ENCODE measurements at regions not wholly inside any gene's neighbourhood (a gene's known extent, or its start where the extent isn't known, plus 50 kb on each side); places are given as distances from the start of the nearest gene placed in this dataset.

DNA sequence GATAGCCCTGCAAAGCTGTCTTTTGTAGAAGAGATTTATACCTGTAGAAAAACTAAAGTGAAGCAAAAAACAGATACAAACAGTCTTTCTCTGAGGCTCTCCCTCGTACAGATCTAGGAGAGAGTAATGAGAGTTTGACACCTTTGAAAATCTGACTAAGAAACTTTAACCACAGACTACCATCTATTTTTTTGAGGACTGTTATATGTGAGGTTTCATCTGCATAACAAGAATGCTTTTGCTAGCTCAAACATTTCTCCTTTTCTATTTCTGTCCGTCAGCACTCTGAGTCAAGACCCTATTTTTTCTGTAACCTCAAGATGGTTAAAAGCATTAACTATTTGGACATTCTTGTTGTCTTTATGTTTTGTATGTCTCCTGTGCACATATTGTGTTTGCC lies 193.0 kb downstream of the BTBD3 start (continued):
- no peak for TF ChIP-seq RNF2 (IDR thresholded peaks at IDR 0.05; ENCODE audit: borderline replicate concordance, low read depth, low read length, missing control alignments, poor library complexity, severe bottlenecking)
- no peak for TF ChIP-seq SP1 (IDR thresholded peaks at IDR 0.05; ENCODE audit: low read depth, low read length)
- TF ChIP-seq RAD21 (IDR thresholded peaks at IDR 0.05 in 1 of 2, conservative IDR thresholded peaks at IDR 0.05 in 1 of 2; ENCODE audit: low read depth in 2 of 2, low read length in 2 of 2): no peak
- no peak for TF ChIP-seq CHD1 (IDR thresholded peaks at IDR 0.05; ENCODE audit: low read depth, low read length)

Measured in H1 (cell line).